ENCODE measurements at regions not wholly inside any gene's neighbourhood (a gene's known extent, or its start where the extent isn't known, plus 50 kb on each side); places are given as distances from the start of the nearest gene placed in this dataset.

DNA sequence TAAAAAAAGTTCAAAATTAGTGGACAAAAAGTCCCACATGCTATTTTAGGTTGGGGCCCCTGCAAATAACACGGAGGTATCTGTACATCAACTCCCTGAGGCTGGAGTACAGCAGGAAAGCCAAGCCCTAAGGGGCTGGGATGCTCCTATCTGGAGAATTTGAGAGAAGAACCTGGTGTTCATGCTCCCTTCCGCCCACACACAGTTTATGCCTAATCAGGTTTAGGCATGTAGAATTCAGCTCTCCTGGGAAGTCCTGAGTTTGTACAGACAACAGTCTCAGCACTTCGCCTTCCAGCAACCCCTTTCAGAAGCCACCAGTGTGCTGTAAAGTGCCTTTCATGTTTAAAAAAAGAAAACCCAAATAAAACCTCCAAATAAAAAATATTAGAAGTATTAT is 237.3 kb upstream of the GRIP1 start:
- DNase-seq: no peak

DNA sequence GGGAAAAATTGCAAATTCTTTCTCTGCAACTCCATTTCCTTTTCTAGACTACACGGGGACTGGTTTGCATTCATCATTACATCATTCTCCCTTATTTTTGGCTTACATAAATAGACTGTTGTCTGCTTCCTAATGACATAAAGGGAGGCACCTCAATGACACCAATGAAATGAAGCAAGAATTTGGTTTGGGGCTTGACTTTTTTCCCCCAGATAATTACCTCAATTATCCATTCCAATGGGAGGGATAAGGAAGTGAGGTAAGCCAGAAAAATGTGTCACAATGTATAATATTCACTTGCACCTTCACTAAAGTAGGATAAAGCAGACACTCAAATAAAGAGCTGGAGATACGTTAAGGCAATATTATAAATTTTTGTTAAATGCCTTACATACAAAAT is 240.6 kb upstream of the GRIP1 start:
- no peak for DNase-seq

DNA sequence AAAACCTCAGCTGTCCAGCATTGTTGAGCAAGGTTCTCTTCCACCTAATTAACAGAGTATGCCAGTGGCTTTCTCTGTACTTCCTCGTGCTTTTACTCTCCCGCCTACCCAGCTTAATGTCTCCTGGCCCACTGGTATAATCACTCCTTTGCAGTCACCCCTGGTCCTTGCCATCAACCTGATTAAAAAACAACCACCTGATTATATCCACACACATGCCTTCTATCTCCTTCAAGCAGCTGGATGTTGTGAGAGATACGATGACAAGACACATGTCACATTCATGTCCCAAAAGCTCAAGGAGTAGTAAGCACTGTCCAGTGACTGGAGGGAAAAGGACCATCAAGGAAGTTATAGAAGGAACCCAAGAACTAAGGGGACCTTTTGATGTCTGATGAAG is 241.3 kb upstream of the GRIP1 start:
- no peak for DNase-seq

DNA sequence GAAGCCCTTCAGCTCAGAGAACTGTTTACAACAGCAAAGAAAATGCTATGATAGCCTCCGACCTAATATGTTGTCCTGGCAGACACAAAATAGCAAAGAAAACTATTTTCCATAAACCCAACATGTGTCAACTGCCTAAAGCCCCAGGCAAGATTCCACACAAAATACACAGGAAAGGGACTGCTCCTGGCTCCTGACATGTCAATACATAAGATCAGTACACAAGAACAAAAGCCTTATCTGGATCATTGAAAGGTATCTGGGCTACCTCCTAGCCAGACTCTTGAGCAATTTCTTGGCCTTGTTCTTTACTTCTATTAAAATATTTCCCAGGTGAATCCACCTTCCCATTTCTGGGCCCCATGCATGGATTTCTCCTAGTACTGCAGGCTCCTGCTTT is 242.3 kb upstream of the GRIP1 start:
- no peak for DNase-seq

DNA sequence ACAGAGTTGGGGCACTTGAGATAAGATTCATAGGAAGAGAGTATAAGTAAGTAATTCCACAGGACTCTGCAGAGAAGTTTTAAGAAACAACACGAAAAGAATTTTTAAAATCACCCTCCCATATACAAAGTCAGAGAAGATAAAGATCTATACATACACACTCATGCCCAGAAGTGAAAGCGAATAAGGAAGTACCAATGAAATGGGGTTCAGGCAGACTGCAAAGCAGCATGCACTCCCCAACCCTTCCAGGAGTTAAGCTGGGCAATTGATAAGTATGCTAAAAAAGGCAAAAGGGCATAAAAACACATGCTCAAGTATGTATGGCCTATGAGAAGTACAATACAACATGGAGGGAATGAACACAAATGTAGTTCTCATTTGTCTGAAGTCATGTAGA is 246.2 kb upstream of the GRIP1 start:
- no peak for DNase-seq

DNA sequence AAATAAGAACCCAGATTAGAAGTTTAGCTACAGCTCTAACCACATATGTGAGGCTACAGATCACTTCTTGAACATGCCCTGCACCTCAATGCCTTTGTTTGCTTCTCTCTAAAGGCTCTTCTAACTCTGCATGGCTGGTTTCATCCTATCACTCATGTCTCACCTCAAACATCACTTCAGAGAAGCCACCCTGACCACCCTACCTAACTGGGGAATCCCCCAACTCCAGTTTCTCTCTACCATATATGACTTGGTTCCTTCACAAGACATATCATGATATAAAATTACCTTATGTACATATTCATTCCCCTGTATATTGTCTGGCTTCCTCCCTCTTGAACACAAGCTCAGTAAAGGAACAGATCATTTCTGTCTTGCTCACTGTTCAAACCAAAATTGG is 250.2 kb upstream of the GRIP1 start:
- DNase-seq: no peak

DNA sequence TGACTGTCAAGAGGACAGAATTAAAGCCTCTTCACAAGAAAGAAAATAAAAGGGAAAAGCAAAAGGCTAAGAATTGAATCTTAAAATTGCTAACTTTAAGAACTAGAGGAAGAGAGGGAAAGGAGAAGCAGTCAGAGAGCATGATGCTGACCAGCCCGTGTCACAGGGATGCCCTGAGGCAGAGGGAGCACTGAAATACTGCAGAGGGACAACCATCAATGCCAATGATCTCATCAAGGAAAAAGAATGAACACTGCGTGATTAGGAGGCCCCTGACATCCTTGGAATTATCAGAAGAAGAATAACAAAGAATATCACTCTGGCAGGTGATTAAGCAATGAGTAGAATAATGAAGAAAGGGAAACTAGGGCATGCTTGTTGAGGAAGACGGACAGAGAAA is 252.2 kb upstream of the GRIP1 start:
- no peak for DNase-seq

DNA sequence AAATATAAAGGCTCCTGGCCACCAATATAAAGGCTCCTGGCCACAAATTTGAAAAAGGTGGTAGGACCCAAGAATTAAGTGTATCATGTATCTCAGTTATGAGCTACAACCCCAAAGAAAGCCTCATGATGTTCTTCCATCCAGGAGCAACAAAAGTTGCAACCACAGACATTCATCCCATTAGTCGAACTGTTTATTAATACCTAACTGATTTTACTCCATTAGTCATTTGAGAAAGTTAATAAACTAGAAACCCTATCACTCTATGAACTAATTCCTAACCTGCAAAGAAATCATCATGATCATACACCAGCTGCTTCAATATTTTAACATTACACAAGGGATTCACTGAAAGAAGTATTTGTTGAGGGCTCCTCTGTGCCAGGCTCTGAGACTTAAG is 253.2 kb upstream of the GRIP1 start:
- no peak for DNase-seq

DNA sequence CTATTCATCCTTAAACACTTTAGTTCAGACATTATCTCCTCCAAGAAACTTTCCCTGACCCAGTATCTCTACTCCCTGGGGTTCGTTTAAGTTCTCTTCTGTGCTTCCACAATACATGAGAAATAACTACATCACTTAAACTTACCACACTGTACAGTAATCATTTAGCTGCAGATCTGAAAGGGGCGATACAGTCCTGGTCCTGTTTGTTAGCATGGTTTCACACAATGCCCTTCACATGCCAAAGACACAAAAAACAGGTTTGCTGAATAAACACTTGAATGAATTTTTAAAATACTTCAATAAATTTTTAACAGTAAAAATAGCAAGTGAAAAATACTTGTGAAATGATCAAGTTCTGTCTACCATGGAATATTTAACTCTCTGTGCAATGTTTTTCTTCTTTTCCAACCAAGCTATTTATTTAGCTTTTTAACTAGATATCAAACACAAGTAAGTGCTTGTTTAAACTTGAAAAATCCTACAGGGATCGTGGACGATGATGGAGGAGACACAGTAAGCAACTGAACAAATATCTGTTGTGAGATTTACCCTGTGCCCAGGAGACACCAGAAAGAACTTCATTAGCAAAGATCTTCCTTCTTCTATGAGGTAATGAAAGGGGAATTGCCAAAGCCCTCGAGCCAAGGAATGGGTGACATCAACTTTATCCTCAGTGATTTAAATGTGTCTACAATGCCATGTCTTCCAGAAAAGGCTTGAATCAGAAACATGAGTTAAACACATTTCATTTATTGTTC is 255.6 kb upstream of the GRIP1 start:
- no peak for DNase-seq

DNA sequence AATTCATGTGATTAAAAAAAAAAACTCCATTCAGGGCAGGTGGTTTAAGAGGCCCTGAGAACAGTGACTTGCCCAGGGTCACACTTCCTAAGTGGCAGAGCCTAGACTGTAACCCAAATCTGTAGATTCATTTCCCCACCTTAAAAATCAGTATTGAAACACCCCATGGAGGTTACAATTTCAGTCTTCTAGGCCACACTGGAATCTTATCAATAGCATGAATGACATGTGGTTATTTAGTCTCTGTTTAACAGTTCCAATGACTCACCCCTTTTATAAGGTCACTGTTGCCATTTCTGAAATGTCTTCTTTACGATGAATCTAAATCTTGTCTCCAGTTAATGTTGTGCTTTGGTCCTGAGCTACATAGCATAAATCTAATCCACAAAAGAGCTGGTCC is 262.3 kb upstream of the GRIP1 start:
- no peak for DNase-seq

DNA sequence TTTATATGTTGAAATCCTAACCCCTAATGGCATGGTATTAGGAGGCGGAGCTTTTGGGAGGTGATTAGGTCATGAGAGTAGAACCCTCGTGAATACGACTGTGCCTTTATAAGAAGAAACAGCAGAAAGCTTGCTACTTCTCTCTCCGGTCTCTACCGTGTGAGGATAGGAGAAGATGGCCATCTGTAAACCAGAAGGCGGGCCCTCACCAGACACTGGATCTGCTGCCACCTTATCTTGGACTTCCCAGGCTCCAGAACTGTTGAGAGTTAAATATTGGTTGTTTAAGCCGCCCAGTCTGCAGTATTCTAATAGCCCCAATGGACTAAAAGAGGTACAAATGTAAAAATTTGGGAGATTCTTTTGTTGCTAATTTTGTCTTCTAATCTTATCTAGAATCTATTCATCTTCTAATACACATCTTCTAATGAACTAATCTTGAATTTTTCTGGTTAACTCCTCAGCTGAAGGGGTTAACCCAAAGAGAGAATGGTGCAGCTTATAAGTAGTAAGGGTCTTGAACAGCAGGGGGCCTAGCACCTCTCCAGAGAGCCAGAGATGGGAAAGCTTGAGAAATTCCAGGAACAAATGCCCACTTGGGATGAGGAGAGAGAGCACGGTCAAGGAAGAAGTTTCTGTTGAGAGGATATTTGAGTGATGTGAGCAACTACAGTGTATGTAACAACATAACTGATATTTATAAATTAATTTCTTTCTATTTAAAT is 264.0 kb upstream of the GRIP1 start:
- peak in 1 of 2 experiments; percentile 2 for DNase-seq

DNA sequence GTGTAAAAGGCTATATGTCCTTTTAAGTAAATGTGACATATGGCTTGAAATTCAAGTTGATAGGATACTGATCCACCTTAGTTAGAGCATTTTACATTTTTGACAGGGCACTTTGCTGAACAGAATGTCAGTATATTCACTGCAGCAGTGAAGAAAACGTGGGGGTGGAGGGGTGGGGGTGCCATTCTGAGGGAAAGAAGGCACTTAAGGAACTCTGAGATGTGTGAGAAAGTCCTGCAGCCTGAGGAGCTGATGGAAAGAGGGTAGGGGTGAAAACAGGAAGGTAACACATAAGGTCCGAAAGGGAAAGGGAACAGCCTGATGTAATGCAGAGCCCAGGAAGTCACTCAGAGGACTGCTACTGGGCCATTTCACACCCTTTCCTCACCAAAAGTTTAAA is 265.5 kb upstream of the GRIP1 start:
- no peak for DNase-seq

DNA sequence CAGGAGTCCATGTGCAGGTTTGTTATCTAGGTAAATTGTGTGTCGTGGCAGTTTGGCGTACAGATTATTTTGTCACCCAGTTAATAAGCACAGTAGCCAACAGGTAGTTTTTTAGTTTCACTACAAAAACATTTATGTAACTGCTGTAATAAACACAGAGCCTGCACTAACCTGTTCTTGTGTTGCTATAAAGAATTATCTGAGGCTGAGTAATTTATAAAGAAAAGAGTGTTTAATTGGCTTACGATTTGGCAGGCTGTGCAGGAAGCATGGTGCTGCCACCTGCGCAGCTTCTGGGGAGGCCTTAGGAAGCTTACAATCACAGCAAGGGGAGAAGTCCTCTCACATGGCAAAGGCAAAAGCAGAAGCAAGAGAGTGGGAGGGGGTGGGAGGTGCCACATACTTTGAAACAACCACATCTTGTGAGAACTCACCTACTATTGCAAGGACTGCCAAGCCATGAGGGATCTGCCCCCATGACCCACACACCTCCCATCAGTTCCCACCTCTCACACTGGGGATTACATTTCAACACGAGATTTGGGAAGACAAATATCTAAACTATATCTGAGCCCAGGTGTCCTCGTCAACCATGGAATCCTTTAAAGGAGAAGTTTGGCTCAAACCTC is 266.4 kb upstream of the GRIP1 start:
- DNase-seq: no peak

DNA sequence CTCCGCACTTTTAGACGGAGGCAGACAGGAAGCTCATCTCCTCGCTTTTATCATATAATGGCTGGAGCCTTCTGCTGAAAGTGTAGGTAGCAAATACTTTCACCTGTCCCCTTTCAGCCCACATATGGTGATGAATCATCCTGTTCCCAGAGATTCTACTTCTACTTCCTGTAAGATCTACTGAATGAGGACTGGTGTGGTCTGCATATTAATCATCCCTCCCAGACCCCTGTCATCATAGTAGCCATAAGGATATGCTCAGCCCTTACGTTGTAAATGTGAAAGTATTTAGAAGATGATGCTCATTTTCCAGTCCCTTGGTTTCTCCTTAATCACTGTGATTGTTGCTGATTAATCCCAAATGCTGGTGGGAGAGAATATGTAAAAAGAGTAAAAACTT is 268.2 kb upstream of the GRIP1 start:
- no peak for DNase-seq

DNA sequence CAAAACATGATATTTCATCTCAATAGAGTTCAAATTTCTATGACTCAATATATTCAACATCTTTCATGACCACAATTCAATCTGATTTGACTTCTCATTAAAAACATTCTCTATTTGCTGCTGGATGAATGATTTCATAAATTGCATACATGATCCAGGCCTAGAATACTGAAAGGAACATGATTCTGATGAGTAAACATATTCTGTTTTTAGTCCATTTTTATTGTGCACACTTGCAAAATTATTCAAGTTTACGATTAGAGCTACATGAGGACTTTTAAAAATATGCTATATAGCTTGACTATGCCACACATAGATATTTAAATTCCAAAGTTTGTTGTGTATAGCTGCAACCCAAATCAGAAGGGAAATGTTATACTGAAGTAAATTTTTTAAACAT is 273.8 kb upstream of the GRIP1 start:
- DNase-seq: no peak

DNA sequence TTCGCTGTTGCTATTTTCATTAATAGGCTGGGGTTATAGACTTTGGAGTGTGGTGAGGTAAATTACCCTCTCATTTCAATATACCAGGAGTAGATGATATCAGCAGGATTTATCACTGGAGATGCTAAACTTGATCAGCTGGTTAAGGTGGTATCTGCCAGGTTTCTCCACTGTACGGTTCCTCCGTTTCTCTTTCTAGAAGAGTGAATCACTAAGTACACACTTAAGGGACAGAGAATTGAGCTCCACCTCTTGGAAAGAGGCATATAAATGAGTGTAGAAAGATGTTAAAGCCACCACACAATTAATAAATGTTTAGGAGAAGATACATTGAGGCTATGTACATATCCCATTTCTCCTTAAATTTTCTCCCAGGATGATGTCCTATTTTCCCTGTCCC is 277.4 kb upstream of the GRIP1 start:
- no peak for DNase-seq

DNA sequence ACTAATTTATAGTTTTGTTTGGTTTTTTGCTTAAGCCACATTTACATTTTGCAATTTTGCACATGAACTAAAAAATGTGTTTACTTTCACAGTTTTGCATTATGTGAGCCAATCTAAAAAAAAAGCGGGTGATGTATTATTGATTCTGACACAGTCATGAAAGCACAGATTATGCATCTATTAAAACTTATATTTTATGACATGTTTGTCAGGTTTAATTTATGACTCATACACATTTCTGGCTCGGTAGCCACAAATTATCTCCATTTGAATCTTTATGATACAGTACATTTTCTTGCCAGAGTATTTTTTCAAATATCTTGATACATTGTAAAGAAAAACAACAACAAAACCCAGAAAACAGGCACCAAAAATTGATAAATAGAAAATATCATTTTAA is 280.4 kb upstream of the GRIP1 start:
- DNase-seq: no peak

DNA sequence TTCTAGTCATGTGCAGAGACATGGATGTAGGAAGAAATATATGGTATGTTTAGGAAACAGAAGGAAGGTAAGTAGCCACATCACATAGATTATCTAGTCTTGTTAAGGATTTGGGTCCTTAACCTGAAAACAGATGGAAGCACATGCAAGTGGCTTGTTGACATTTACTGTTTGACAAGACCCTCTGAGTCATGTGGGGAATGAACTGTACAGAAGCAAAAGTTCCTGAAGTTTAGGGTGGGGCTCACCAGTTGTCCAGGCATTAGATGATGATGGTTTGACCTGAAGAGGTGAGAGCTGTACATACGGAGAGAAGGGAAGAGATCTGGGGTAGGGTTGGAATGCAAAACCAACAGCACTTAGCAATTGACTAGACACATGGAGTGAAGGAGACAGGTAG is 281.1 kb upstream of the GRIP1 start:
- peak in 1 of 2 experiments; percentile 44 for DNase-seq

DNA sequence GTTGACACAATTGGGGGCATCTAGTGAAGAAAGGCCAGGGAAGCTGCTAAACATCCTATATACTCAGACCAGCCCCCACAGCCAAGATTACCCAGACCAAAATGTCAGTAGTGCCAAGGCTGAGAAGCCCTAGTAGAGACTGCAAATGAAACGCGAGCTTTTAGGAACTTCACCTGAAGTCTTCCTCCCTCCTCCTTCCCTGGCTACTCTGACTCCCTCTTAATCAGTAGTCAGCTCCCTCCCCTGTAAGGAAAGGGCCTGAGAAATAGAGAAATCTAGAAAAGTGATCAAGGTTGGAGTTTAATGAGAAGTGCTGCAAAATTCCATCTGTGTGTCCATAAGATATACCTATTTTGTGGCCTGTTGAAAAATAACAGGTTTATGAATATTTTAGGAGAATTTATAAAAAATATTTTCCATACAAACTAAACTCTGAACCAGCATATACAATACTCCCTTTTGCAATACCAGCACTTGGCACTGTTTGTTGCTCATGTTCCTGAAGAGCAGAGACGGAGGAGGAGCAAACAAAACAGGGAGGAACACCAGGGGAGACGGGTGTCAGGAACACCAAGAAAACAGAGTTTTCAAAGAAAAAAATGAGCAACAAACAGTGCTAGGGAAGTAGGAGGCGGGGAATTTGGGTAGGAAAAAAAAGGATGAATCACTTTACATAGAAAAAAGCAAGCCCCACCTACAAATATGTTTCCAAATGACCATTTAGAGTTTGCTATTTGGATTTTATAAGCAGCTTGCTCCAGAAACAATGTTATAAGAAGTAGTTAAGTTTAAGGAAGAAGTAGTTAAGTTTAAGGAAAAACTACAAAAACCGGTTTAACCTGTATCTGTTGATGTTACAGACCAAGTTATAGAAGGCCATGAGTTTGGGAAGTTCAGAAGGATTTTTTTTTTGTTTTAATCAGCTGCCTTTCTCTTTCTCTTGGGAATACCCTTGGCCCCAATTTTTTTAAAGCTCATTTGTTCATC is 282.1 kb upstream of the GRIP1 start:
- DNase-seq: no peak

DNA sequence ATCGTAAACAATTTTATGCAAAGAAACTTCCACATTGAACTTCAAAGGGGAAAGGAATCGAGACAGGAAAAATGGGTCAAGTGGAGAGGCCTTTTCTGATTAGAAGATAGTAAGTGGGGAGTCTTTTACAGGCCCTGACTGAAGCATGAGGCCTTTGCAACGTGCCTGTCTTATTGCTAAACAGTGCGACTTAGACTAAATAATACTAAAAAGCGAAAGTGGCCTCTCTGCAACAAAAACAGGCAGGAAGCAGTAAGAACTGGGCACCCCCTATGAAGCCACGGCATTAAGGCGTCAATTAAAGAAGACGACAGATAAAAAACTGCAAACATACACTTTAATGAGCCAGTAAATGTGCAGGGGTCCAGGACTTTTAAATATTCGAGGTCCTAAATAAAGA is 283.4 kb upstream of the GRIP1 start:
- no peak for DNase-seq

DNA sequence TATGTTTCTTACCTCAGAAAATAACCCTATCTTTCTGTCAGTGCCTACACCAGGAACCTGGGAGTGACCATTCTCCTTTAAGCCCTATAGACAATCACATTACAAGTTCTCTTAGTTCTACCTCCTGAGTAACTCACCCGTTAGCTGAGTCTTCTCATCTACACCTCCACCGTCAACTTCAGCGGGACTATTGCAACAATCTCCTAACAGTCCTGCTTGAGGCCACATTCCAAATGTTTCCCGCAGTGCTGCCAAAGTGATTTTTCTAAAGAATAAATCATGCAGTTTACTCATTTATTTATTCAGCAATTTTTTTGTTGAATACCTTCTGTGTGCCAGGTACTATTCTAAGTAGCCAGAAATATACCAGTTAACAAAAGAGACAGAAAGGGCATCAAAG is 285.0 kb upstream of the GRIP1 start:
- no peak for DNase-seq

DNA sequence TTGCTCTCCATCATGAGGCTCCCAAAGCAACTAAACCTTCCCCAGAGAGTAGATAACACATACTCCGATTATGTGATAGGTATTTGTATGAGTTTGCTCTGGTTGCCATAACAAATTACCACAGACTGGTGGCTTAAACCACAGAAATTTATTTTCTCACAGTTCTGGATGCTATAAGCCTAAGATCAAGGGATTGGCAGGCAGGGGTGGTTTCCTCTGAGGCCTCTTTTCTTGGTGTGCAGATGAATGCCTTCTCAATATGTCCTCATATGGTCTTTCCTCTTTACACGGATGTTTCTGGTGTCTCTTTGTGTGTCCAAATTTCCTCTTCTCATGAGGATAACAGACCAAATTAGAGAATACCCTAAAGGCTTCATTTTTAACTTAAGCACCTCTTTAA is 285.8 kb upstream of the GRIP1 start:
- no peak for DNase-seq

DNA sequence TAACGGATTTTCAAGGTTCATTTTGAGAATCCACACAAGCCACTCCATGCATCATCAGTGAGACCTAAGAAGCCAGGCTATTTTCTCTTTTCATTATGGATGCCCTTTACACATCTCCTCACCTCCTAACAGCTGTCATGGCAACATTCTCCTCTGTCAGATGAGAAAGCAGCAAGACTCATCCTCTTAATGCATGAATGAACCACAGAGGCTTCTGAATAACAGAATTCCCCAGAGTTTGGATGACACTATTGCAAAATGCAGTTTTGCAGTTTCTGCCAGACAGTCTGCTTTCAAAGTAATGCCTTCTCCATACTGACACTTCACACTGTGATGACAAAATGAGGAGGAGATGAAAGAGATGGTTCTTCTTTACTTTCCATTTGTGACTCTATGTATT is 286.7 kb upstream of the GRIP1 start:
- no peak for DNase-seq

Data from NCI-H524 (cell line).